SKM-1 (cell line): ENCODE measurements at regions not wholly inside any gene's neighbourhood (a gene's known extent, or its start where the extent isn't known, plus 50 kb on each side); places are given as distances from the start of the nearest gene placed in this dataset.
A peak's percentile ranks its signal among the peaks of the same experiment; 100 is the strongest.
"Not testable (repeated sequence)": the region's sequence is repeated elsewhere in the genome, so short reads cannot be mapped to it uniquely, and the experiment has no call there.

Experiments used
- DNase-seq: peaks from one replicate; lab custom pipeline; 2025; ENCODE audit not compliant: unreplicated experiment; lab: John Stamatoyannopoulos, UW

DNA sequence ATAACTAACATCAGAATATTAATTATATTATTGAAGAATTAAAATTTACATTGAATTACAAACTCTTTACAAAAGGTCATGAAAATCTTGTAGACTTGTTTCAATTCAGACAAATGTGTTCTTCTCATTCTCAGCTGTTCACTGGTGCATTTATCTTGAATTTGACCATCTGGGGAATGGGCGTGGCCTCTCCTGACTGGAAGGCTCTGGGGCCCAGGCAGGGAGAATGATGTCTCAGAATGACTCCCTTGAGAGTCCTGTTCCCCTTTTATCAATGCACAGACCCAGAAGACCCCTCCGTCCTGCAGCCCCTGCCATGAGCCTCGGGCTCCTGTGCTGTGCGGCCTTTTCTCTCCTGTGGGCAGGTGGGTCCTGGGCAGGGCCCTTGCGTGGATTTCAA lies 242.2 kb upstream of the PRSS1 start:
- DNase-seq = not testable (repeated sequence)

DNA sequence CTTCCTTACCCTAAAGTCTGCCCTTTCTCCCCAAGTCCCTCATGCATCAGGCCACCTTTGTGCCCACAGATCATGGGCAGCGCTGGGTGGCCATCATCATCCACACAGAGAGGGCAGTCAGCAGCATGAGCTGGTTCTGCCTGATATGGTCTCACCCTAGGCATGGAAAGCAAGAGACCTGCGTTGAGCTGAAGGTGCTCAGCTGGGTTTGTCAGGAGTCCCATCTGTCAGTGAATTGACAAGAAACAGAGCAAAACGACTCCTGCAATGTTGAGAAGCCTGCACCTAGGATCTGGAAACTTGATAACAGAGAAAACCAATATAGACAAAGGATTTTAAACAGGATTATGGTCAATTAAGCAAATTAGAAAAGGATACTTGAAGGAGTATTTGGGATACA lies 242.7 kb upstream of the PRSS1 start:
- no peak for DNase-seq

DNA sequence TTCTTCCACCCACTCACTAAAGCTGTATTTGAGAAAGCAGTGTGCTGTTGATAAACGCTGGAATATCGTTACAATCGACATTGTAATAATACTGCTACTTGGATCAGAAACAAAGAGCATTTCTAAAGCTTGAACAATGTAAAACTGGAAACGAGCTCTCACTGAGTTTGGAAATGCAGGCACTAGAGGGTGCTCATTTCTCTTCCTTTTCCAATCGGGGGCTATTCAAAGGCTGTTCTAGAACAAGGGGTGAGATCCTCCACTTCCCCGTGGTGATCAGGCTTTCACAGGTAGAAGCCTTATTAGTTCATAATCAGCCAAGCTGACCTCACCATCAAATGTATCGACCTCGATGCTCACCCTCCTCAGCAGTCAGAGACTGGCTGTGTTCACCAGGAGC lies 245.3 kb upstream of the PRSS1 start:
- not testable (repeated sequence) for DNase-seq

DNA sequence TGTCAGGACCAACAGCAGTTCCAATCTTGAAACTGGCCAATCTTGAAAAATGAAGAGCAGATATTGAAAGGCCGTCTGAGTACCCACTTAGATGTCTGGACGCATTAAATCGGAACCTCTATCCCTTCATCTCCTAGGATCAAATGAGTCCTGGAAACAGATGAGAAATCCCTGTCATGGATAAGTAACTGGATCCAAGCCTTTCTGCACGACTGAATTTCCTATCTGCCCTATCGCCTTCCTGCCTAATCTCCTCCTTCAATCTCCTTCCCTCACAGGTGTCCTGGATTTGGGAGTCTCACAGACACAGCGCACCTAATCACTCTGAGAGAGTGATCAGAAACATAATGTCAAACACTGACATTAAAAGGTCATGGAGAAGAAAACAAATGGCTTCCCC lies 245.2 kb upstream of the PRSS58 start:
- no peak for DNase-seq

DNA sequence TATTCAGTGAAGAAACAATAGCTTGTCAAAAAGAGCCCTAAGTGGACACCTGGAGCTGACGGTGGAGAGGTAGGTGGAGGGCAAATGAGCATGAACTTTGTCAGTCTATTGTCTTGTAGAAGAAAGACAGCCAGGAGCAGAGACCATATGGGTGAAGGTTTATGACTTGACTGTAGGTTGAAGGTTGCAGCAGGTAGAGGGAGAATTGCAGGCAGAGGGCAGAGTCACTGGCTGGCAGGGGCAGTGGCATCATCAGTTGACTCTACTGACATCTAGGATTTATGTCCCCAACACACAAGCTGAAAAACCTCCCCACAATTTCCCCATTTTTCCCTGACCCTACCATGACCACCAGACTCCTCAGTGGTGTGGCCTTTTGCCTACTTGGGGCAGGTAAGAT lies 243.6 kb upstream of the PRSS58 start:
- no peak for DNase-seq

DNA sequence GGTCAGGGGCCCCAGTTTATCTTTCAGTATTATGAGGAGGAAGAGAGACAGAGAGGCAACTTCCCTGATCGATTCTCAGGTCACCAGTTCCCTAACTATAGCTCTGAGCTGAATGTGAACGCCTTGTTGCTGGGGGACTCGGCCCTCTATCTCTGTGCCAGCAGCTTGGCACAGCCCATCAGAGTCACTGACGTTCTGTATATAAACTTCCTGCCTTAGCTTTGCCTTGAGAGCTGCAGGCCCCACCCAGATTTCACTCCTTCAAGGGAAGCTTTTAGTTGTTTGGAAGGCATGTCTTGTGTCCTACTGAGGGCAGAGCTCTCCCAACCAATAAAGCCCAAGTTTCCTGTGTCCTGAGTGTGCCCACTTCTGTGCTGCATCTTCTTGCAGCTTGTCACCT lies 242.5 kb upstream of the PRSS58 start:
- DNase-seq = no peak

GRCh38 chr7:142499635-142500034 lies 241.8 kb upstream of the PRSS58 start:
- DNase-seq = no peak

- DNase-seq = no peak
Measured at GRCh38 chr7:142498364-142498763, 240.5 kb upstream of the PRSS58 start.

GRCh38 chr7:142496545-142496991 lies 238.7 kb upstream of the PRSS58 start:
- peak; percentile 34 for DNase-seq

DNA sequence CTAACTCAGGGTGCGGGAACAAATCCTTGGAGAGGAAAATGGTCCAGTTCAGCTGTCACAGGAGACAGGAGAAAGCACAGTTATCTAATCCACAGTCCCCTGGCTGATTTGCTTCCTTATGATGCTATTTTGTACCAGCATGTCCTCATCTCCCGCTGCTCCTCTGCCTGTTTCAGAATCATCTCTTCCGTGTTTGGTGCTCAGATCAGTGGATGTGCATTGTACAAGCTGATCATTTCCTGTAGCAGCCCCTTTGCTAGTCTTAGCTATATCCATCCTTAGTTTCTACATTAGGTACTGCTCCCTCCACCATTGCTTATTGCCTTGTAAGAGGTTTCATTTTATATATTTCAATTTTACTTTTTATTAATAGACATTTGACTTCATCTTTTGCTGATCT lies 238.0 kb upstream of the PRSS58 start:
- not testable (repeated sequence) for DNase-seq

GRCh38 chr7:142495301-142495700 lies 237.4 kb upstream of the PRSS58 start:
- not testable (repeated sequence) for DNase-seq

- no peak for DNase-seq
Measured at GRCh38 chr7:142494021-142494420, 236.2 kb upstream of the PRSS58 start.

- DNase-seq = no peak
Measured at GRCh38 chr7:142488842-142489241, 231.0 kb upstream of the PRSS58 start.

DNA sequence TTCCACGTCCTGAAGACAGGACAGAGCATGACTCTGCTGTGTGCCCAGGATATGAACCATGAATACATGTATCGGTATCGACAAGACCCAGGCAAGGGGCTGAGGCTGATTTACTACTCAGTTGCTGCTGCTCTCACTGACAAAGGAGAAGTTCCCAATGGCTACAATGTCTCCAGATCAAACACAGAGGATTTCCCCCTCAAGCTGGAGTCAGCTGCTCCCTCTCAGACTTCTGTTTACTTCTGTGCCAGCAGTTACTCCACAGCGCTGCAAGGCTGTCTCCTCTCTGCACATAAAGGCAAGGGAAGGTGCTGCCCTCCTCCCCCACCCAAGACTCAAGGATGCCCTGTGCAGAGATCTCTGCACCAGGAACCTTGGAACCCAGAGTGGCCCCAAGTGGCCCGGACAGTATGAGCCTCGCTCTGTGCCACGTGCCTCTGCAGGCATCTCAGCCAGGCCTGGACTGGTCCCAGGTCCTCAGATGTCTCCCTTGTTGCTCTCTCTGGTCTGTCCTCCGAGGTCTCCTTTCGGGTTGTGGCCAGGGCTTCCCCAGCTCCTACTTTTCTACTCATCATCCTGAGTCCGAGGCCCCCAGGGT lies 230.3 kb upstream of the PRSS58 start:
- no peak for DNase-seq

- DNase-seq = not testable (repeated sequence)
Measured at GRCh38 chr7:142487565-142487964, 229.7 kb upstream of the PRSS58 start.

DNA sequence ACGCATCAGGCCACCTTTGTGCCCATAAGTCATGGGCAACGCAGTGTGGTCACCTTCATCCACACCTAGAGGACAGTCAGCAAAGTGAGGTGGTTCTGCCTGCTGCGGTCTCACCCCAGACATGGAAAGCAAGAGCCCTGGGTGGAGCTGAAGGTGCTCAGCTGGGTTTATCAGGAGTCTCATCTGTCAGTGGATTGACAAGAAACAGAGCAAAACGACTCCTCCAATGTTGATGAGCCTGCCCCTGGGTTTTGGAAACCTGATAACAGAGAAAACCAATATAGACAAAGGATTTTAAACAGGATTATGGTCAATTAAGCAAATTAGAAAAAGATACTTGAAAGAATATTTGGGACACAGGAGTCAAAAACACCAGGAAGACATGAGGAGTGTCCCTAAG lies 229.3 kb upstream of the PRSS58 start:
- DNase-seq = no peak

DNA sequence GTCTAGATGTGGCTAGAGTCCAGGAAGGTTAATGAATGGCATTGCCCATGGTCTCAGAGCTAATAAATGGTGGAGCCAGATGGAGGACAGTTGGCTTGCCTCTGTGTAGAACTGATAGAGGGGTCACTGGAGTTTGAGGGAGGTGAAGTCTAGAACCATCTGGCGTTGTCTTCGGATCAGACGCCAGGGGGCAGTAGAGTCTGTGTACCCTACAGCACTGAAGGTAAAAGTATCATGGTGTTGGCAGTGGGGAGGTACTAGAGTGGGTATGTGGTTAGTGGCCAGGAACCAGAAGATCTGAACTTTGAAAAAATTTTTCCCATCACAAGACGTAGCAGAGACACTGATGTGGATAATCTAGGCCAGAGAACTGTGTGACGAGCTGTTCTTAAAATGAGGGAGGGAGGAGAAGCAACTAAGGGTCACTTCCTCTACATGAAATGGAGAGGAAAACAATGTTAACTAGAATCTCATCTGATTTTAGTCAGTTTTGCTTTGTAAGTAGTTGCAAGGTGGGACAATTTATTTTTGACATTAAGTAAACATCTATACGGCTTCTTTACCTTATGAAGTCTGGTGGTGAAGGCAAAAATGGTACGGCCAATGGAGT lies 227.9 kb upstream of the PRSS58 start:
- peak; percentile 36 for DNase-seq

GRCh38 chr7:142483659-142484317 lies 225.9 kb upstream of the PRSS58 start:
- DNase-seq = no peak

GRCh38 chr7:142482891-142483658 lies 225.2 kb upstream of the PRSS58 start:
- DNase-seq = peak; percentile 26

DNA sequence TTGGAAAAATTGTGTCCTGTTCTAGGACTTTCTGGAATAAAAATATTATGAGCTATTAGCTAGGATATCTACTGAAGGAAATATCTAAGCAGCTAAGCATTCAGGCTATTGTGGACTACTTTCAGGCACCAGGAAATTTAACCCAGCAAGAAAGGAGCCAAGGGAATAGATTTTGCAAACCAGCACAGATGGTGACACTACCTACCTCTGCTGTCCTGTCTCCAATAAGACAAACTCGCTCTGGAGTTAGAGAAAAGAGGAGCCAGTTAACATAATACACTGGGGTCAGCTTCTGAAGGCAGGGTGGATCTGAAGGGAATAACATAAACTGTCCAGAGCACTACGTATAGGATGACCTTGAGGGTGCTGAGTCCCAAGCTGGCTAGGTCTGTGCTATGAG lies 223.7 kb upstream of the PRSS58 start:
- no peak for DNase-seq

DNA sequence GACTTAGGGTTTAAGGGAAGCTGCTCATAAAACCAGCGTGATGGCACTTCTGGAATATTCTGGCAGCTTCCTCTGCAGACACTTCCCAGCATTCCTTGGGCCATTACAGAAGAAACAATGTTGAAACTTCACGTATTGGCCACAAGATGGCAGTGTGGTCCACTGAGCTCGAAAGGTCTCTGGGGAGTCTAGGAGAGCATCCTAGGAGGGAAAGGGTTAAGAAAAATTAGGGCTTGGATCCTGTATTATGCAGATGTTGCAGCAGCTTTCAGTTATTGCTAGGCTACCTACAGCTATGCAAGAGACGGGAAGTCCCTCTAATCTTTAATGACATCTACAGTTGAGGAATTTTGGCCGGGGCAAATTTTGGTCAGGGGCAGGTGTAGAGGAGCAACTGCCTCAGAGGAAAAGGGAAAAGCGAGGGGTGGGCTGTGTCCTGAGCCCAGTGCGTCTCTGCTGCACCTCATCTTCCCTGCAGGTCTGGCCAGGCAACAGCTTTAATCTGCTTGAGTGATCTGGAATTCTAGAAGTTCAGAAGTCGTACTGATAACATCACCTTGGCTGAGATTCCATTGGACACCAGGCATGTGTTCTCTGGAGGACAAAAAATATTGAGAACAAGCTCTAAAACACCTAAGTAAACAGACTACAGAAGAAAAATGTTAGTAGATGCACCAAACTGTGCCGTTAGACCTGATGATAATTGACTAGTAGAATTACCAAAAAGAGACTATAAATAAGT lies 220.8 kb upstream of the PRSS58 start:
- DNase-seq = no peak
